GM13976 (cell line): ENCODE measurements at regions not wholly inside any gene's neighbourhood (a gene's known extent, or its start where the extent isn't known, plus 50 kb on each side); places are given as distances from the start of the nearest gene placed in this dataset.
"Not testable (repeated sequence)": the region's sequence is repeated elsewhere in the genome, so short reads cannot be mapped to it uniquely, and the experiment has no call there.

Experiments used
- DNase-seq: peaks from one replicate; pipeline ENCODE4 v3.0.0; 2012; ENCODE audit warnings: low spot score
- in situ Hi-C: fragments of 300-500 bp; cut with MboI; formaldehyde crosslinking; loops from one replicate; pipeline ENCODE4 v1.12.0; 2022; ENCODE audit warnings: low sequenced_read_pairs, mixed read lengths, inconsistent platforms; ENCODE audit not compliant: unreplicated experiment
- TF ChIP-seq, protein P1 (sequence below): IDR thresholded peaks from 2 replicates; pipeline ENCODE4 v1.5.1; 2012; ENCODE audit warnings: borderline replicate concordance, mild to moderate bottlenecking; ENCODE audit not compliant: insufficient read depth; ENCODE audit errors: extremely low read depth, missing control alignments, control extremely low read depth

DNA sequence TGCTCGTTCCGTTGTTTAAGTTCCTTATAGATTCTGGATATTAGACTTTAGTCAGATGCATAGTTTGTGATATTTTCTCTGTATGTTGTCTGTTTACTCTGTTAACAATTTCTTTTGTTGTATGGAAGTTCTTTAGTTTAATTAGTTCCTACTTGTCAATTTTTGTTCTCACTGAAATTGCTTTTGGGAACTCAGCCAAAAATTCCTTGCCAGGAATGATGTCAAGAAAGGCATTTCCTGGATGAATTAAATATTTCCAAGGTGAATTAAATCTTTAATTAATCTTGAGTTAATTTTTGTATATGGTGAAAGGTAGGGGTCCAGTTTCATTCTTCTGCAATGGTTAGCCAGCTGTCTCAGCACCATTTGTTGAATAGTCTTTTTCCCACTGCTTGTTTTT, 406.2 kb upstream of the NOX3 start:
- in situ Hi-C loops = no loop called here
- TF ChIP-seq, protein P1, sequence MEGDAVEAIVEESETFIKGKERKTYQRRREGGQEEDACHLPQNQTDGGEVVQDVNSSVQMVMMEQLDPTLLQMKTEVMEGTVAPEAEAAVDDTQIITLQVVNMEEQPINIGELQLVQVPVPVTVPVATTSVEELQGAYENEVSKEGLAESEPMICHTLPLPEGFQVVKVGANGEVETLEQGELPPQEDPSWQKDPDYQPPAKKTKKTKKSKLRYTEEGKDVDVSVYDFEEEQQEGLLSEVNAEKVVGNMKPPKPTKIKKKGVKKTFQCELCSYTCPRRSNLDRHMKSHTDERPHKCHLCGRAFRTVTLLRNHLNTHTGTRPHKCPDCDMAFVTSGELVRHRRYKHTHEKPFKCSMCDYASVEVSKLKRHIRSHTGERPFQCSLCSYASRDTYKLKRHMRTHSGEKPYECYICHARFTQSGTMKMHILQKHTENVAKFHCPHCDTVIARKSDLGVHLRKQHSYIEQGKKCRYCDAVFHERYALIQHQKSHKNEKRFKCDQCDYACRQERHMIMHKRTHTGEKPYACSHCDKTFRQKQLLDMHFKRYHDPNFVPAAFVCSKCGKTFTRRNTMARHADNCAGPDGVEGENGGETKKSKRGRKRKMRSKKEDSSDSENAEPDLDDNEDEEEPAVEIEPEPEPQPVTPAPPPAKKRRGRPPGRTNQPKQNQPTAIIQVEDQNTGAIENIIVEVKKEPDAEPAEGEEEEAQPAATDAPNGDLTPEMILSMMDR = no peak
- DNase-seq = no peak

DNA sequence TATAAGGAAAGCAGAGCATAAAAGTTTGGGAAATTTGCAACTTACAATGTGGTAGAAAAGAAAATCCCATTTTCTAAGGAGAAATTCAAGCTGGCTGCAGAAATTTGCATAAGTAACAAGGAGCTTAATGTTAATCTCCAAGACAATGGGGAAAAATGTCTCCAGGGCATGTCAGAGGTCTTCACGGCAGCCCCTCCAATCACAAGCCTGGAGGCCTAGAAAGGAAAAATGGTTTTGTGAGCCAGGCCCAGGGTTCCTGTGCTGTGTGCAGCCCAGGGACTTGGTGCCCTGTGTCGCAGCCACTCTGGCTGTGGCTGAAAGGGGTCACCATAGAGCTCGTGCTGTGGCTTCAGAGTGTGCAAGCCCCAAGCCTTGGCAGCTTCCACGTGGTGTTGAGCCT, 403.3 kb upstream of the NOX3 start:
- DNase-seq, in situ Hi-C loops: not testable (repeated sequence)

DNA sequence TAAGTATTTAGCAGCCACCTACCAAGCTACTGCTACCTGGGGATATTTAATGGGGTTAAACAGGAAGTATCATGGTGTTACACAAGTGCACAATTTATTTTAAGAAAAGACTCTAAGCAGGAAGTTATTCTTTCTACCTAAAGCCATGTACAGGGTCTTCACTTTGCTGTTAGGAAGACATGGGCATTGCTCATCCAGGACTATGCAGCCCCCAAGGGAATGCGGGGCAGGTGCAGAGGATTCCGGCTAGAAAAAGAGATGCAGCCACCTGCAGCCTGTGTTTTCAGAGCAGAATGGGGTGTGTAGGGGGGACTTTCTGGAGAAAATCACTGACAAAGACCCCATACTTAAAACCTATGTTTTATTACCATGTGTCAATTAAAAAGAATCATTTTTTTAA, 399.1 kb upstream of the NOX3 start:
- TF ChIP-seq, protein P1 = no peak
- in situ Hi-C loops = no loop called here
- DNase-seq = no peak

DNA sequence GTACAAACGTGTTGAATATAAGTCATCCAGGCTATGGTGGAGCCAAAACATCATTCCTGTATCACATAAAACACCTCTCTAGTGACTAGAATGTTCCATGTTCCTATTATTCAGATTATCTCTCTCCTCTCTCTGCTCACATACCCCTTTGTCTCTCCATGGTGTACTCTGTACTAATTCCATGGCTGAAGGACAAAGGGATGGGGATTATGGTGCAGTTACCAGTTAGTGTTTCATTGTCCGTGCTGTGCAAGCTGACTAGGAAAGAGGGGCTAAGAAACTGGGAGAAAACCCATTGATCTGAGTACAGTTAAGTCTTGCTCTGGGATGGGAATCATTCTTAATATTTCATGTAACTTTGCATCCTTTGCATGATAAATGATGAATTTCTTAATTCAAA, 397.4 kb upstream of the NOX3 start:
- in situ Hi-C loops = no loop called here
- DNase-seq = no peak
- TF ChIP-seq, protein P1 = no peak

DNA sequence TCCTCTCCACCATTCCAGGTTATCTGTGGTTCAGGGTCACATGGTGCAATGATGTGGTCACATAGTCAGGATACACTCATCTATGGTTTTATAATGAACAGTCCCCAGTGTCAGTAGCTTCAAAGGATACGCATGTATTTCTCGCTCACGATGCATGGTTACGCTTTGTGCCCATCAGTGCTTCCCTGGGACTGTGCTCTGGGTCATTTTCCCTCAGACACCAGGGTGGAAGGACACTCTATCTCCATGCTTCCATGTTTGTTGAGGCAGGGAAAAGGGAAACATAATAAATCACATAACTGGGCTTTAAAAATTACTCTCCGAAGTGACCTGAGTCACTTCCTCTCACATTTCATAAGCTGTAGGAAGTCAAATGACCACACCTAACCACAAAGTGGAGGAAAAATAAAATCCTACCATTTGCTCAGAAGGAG, 394.8 kb upstream of the NOX3 start:
- in situ Hi-C loops = no loop called here
- DNase-seq = no peak
- TF ChIP-seq, protein P1 = no peak

DNA sequence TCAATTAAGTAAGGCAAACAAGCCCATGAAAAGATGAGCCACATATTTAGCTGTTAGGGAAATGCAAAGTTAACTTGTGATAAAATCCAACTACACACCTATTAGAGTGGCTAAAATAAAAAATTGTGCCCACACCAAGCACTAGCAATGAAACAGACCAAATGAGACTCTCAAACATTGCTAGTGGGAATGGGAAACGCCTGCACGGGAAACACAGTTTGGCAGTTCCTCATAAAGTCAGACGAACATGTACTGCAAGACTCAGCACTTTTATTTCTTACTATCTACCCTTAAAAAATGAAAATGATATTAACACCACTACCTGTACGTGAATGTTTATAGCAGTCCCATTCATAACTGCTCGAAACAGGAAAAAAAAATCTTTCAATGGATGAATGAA, 392.1 kb upstream of the NOX3 start:
- no peak for DNase-seq
- TF ChIP-seq, protein P1 = no peak
- in situ Hi-C loops = no loop called here

DNA sequence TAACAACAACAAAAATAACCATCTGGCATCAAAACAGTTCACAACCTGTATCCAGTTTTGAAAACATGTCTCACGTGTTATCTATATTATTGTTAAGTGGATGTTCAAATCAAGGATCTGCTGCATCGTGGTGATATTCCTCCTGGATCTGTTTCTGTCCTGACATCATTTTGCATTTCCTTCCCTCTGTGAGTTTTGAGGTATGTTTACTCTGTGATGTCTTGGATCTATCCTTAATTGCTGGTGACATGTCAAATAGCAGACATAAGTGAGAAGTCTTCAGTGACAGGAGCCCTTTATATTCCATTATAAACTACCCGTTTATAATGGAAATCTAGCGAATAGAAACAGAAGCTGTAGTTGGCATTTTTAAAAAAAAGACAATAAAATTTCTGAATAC, 381.8 kb upstream of the NOX3 start:
- no peak for DNase-seq
- in situ Hi-C loops = no loop called here
- TF ChIP-seq, protein P1 = no peak
